SU-DHL-6 (cell line): ENCODE measurements at regions not wholly inside any gene's neighbourhood (a gene's known extent, or its start where the extent isn't known, plus 50 kb on each side); places are given as distances from the start of the nearest gene placed in this dataset.

Experiments
- H2AFZ ChIP-seq: fragments of 200-600 bp; sonication (generic); 2 replicates; pipeline ENCODE4 v1.6.1; 2014; ENCODE audit warnings: low read depth, mild to moderate bottlenecking, moderate library complexity, mixed read lengths, antibody characterized with exemption, low read length; ENCODE audit not compliant: severe bottlenecking
- H3F3A ChIP-seq: fragments of 200-600 bp; shearing (Covaris generic); 2 replicates; pipeline ENCODE4 v1.6.0; 2016; ENCODE audit warnings: antibody characterized with exemption, mild to moderate bottlenecking; ENCODE audit not compliant: insufficient read depth
- H3K27ac ChIP-seq: fragments of 200-600 bp; sonication (generic); 2 replicates; pipeline ENCODE4 v1.5.1; 2016; ENCODE audit warnings: low read depth, mild to moderate bottlenecking, low read length, moderate library complexity, mixed read lengths
- H3K27me3 ChIP-seq: fragments of 200-600 bp; sonication (generic), shearing (Covaris generic); 2 replicates; pipeline ENCODE4 v1.6.0; 2014; ENCODE audit warnings: mild to moderate bottlenecking, low read length
- H3K36me3 ChIP-seq: fragments of 200-600 bp; sonication (generic); 2 replicates; pipeline ENCODE4 v1.6.1; 2014; ENCODE audit warnings: mild to moderate bottlenecking, low read length, mixed read lengths
- H3K4me2 ChIP-seq: fragments of 300-600, 200-600 bp; shearing (Covaris generic), sonication (generic); 2 replicates; pipeline ENCODE4 v1.6.0; 2014; ENCODE audit warnings: low read length, low read depth, mild to moderate bottlenecking; ENCODE audit not compliant: poor library complexity, severe bottlenecking
- H3K4me3 ChIP-seq: fragments of 200-600 bp; sonication (generic); 2 replicates; pipeline ENCODE4 v1.5.1; 2014; ENCODE audit warnings: antibody characterized with exemption, low read length, mild to moderate bottlenecking, mixed read lengths; ENCODE audit not compliant: insufficient read depth, poor library complexity, severe bottlenecking
- H3K79me2 ChIP-seq: fragments of 200-600 bp; sonication (generic); 2 replicates; pipeline ENCODE4 v1.6.1; 2014; ENCODE audit warnings: mild to moderate bottlenecking, low read length, moderate library complexity; ENCODE audit not compliant: insufficient read depth
- H3K9ac ChIP-seq: fragments of 200-600 bp; sonication (generic); 2 replicates; pipeline ENCODE4 v1.7.0; 2014; ENCODE audit warnings: mild to moderate bottlenecking, low read length
- H3K9me2 ChIP-seq: fragments of 200-600 bp; sonication (generic); replicated peaks from 2 replicates; pipeline ENCODE4 v1.6.1; 2014; ENCODE audit warnings: low read length; ENCODE audit not compliant: insufficient read depth
- H3K9me3 ChIP-seq: fragments of 200-600 bp; sonication (generic); 2 replicates; pipeline ENCODE4 v1.6.1; 2014; ENCODE audit warnings: low read length, mixed read lengths; ENCODE audit not compliant: insufficient read depth
- H4K20me1 ChIP-seq: fragments of 200-600 bp; sonication (generic); 2 replicates; pipeline ENCODE4 v1.6.1; 2014; ENCODE audit warnings: low read depth, mild to moderate bottlenecking, antibody characterized with exemption, low read length, moderate library complexity, mixed read lengths
- EZH2phosphoT487 ChIP-seq: fragments of 200-600 bp; sonication (generic), shearing (Covaris generic); conservative IDR thresholded peaks from 2 replicates; pipeline ENCODE4 v1.6.1; 2018; ENCODE audit warnings: mild to moderate bottlenecking, antibody characterized with exemption, low read length, moderate library complexity, mixed read lengths
- TF ChIP-seq, protein P1 (sequence below): fragments of 200-600 bp; sonication (generic); IDR thresholded peaks from one replicate; pipeline ENCODE4 v1.5.1; 2017; ENCODE audit warnings: antibody characterized with exemption, mild to moderate bottlenecking, low read length, moderate library complexity; ENCODE audit not compliant: insufficient read depth, poor library complexity, severe bottlenecking

- Histone ChIP-seq H2AFZ (no peak overlapping the region), H3K9me3 (no peaks in the 10 kb centered on the region), H3F3A (no peaks in the 10 kb centered on the region), H3K4me2 (no peak overlapping the region), H3K9me2 (no peaks in the 10 kb centered on the region), H3K27me3 (no peaks in the 10 kb centered on the region), H3K4me3 (no peak overlapping the region), H3K36me3 (no peaks in the 10 kb centered on the region), H3K9ac (no peak overlapping the region), H4K20me1 (no peaks in the 10 kb centered on the region), H3K27ac (no peak overlapping the region), H3K79me2 (no peaks in the 10 kb centered on the region)
- TF ChIP-seq EZH2phosphoT487, result no peak
- TF ChIP-seq, protein P1, sequence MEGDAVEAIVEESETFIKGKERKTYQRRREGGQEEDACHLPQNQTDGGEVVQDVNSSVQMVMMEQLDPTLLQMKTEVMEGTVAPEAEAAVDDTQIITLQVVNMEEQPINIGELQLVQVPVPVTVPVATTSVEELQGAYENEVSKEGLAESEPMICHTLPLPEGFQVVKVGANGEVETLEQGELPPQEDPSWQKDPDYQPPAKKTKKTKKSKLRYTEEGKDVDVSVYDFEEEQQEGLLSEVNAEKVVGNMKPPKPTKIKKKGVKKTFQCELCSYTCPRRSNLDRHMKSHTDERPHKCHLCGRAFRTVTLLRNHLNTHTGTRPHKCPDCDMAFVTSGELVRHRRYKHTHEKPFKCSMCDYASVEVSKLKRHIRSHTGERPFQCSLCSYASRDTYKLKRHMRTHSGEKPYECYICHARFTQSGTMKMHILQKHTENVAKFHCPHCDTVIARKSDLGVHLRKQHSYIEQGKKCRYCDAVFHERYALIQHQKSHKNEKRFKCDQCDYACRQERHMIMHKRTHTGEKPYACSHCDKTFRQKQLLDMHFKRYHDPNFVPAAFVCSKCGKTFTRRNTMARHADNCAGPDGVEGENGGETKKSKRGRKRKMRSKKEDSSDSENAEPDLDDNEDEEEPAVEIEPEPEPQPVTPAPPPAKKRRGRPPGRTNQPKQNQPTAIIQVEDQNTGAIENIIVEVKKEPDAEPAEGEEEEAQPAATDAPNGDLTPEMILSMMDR, result no peak
These were observed 211.8 kb upstream of the RGMA start for GRCh38 chr15:93300796-93301195.

DNA sequence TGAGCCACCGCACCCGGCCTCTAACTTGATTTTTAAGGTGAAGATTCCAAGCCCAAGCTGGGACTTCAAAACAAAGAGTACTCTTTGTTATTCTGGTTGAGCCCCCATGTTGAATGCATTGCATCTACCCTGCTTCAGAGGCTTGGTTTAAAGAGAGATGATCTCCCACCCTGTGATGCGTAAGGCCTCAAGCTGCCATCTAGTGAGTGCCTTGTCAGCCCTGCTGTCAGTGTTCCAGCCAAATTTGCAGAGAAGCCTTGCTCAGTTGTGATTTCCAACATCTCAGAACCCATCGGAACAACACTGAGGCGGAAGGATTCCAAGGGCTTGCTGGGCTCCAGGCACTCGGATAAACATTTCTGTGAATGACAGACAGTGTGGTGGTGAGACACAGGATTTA, 210.7 kb upstream of the RGMA start:
- Histone ChIP-seq H3K27ac (no peak overlapping the region), H3K9me3 (no peaks in the 10 kb centered on the region), H3K9ac (no peak overlapping the region), H3K4me2 (no peak overlapping the region), H3K79me2 (no peaks in the 10 kb centered on the region), H3K27me3 (no peaks in the 10 kb centered on the region), H2AFZ (no peak overlapping the region), H3F3A (no peaks in the 10 kb centered on the region), H3K4me3 (no peak overlapping the region), H4K20me1 (no peaks in the 10 kb centered on the region), H3K36me3 (no peaks in the 10 kb centered on the region), H3K9me2 (no peaks in the 10 kb centered on the region)
- TF ChIP-seq, protein P1, result no peak
- TF ChIP-seq EZH2phosphoT487, result no peak

GRCh38 chr15:93298901-93299300, 209.9 kb upstream of the RGMA start:
- Histone ChIP-seq H3K9me2 (no peaks in the 10 kb centered on the region), H3K4me3 (no peak overlapping the region), H3K27ac (no peak overlapping the region), H3K9me3 (no peaks in the 10 kb centered on the region), H3K36me3 (no peaks in the 10 kb centered on the region), H3K27me3 (no peaks in the 10 kb centered on the region), H3K79me2 (no peaks in the 10 kb centered on the region), H4K20me1 (no peaks in the 10 kb centered on the region), H3F3A (no peaks in the 10 kb centered on the region), H2AFZ (no peak overlapping the region), H3K4me2 (no peak overlapping the region), H3K9ac (no peak overlapping the region)
- TF ChIP-seq, protein P1, result no peak
- TF ChIP-seq EZH2phosphoT487, result no peak
